Neuronal stem cell (in vitro differentiated cells): ENCODE measurements at regions not wholly inside any gene's neighbourhood (a gene's known extent, or its start where the extent isn't known, plus 50 kb on each side); places are given as distances from the start of the nearest gene placed in this dataset.
"Not testable (repeated sequence)": the region's sequence is repeated elsewhere in the genome, so short reads cannot be mapped to it uniquely, and the experiment has no call there.

Source experiments
- DNase-seq: peaks from one replicate; pipeline ENCODE4 v3.0.0-alpha.2; 2013; ENCODE audit warnings: low spot score
- H2AFZ ChIP-seq: one replicate; pipeline ENCODE4 v1.6.1; 2013; ENCODE audit warnings: mild to moderate bottlenecking, low read length, inconsistent platforms
- H2AK5ac ChIP-seq: 2 replicates; pipeline ENCODE4 v1.6.1; 2013; ENCODE audit warnings: low read depth, mild to moderate bottlenecking, inconsistent platforms, low read length, moderate library complexity, mixed read lengths
- H2BK120ac ChIP-seq: 2 replicates; pipeline ENCODE4 v1.6.1; 2013; ENCODE audit warnings: low read depth, mild to moderate bottlenecking, inconsistent platforms, low read length, moderate library complexity, mixed read lengths
- H2BK12ac ChIP-seq: one replicate; pipeline ENCODE4 v1.6.1; 2013; ENCODE audit warnings: low read length, inconsistent platforms
- H2BK15ac ChIP-seq: 2 replicates; pipeline ENCODE4 v1.6.1; 2013; ENCODE audit warnings: mild to moderate bottlenecking, low read length, inconsistent platforms, mixed read lengths
- H2BK5ac ChIP-seq: one replicate; pipeline ENCODE4 v1.6.1; 2013; ENCODE audit warnings: inconsistent platforms, mild to moderate bottlenecking, low read length, moderate library complexity
- H3K14ac ChIP-seq: one replicate; pipeline ENCODE4 v1.6.1; 2013; ENCODE audit warnings: low read length, inconsistent platforms
- H3K18ac ChIP-seq: 2 replicates; pipeline ENCODE4 v1.6.1; 2013; ENCODE audit warnings: low read length, inconsistent platforms
- H3K23ac ChIP-seq: 2 replicates; pipeline ENCODE4 v1.6.1; 2013; ENCODE audit warnings: low read depth, mild to moderate bottlenecking, mixed read lengths, low read length, inconsistent platforms; ENCODE audit not compliant: poor library complexity
- H3K27ac ChIP-seq: replicated peaks from 3 replicates; pipeline ENCODE4 v1.5.1; 2013; ENCODE audit warnings: low read length, inconsistent platforms
- H3K27me3 ChIP-seq, 3 experiments: 2 replicates each; pipeline ENCODE4 v1.6.1; 2013; ENCODE audit warnings: low read length in 3 of 3, mild to moderate bottlenecking in 2 of 3, inconsistent platforms in 1 of 3, low read depth in 1 of 3, mixed read lengths in 1 of 3, moderate library complexity in 1 of 3; ENCODE audit not compliant: control insufficient read depth in 3 of 3, insufficient read depth in 3 of 3
- H3K36me3 ChIP-seq, 2 donors: replicated peaks in 1 of 2; 2 replicates each; pipeline ENCODE4 v1.6.1; 2013; ENCODE audit warnings: low read length in 2 of 2; ENCODE audit not compliant: control insufficient read depth in 2 of 2, insufficient read depth in 2 of 2
- H3K4ac ChIP-seq: 2 replicates; pipeline ENCODE4 v1.6.1; 2013; ENCODE audit warnings: inconsistent platforms, mild to moderate bottlenecking, low read length, moderate library complexity
- H3K4me1 ChIP-seq, 2 donors: 1 replicate in 1 of 2; 2 replicates in 1 of 2; pipeline ENCODE4 v1.6.1; 2013; ENCODE audit warnings: low read length in 2 of 2, low read depth in 1 of 2; ENCODE audit not compliant: control insufficient read depth in 2 of 2, insufficient read depth in 1 of 2
- H3K4me2 ChIP-seq: one replicate; pipeline ENCODE4 v1.6.1; 2013; ENCODE audit warnings: mild to moderate bottlenecking, low read length, inconsistent platforms; ENCODE audit not compliant: insufficient read depth, poor library complexity, severe bottlenecking
- H3K4me3 ChIP-seq, 2 donors: 2 replicates each; pipeline ENCODE4 v1.5.1; 2013; ENCODE audit warnings: low read length in 2 of 2, mild to moderate bottlenecking in 2 of 2, inconsistent platforms in 1 of 2, moderate library complexity in 1 of 2
- H3K79me1 ChIP-seq: one replicate; pipeline ENCODE4 v1.6.1; 2013; ENCODE audit warnings: low read depth, mild to moderate bottlenecking, inconsistent platforms, low read length, moderate library complexity
- H3K9ac ChIP-seq: one replicate; pipeline ENCODE4 v1.6.1; 2013; ENCODE audit warnings: mild to moderate bottlenecking, low read depth, low read length, inconsistent platforms; ENCODE audit not compliant: poor library complexity
- H3K9me3 ChIP-seq, 2 donors: replicated peaks in 1 of 2; 2 replicates each; pipeline versions ENCODE3 to v1.6.1; 2013; ENCODE audit warnings: low read length in 2 of 2, mild to moderate bottlenecking in 2 of 2, inconsistent platforms in 1 of 2, low read depth in 1 of 2, mixed read lengths in 1 of 2, moderate library complexity in 1 of 2; ENCODE audit not compliant: control insufficient read depth in 2 of 2, insufficient read depth in 1 of 2
- H4K8ac ChIP-seq: one replicate; pipeline ENCODE4 v1.6.1; 2013; ENCODE audit warnings: low read depth, mild to moderate bottlenecking, inconsistent platforms, low read length, moderate library complexity
- H4K91ac ChIP-seq: one replicate; pipeline ENCODE4 v1.6.1; 2013; ENCODE audit warnings: low read length, low read depth, mild to moderate bottlenecking, inconsistent platforms; ENCODE audit not compliant: poor library complexity
- WGBS, 2 donors: extraction: QIAGEN DNeasy Blood & Tissue Kit; methylation state at CpG; one replicate each; pipeline ENCODE4 v1.1.7; 2013; ENCODE audit warnings: missing lambda C conversion rate in 2 of 2, mixed read lengths in 1 of 2; ENCODE audit not compliant: insufficient read length in 2 of 2, insufficient replicate concordance in 1 of 2; ENCODE audit errors: extremely low coverage in 2 of 2; 5-methylcytosine and 5-hydroxymethylcytosine counted together

GRCh38 chr11:45741582-45741981 lies 63.4 kb upstream of the SLC35C1 start:
- Histone ChIP-seq H4K91ac (no peak overlapping the region), H3K4ac (no peak overlapping the region), H3K23ac (no peak overlapping the region), H2BK12ac (no peak overlapping the region), H2BK5ac (no peak overlapping the region), H3K27me3 (peaks cover 0 to 2% (median 0%) of the 10 kb centered on the region in 3 experiments), H2AFZ (no peak overlapping the region), H3K4me2 (no peak overlapping the region), H3K14ac (no peak overlapping the region), H2BK15ac (no peak overlapping the region), H3K79me1 (no peaks in the 10 kb centered on the region), H3K4me3 (no peak overlapping the region), H2AK5ac (no peak overlapping the region), H3K18ac (no peak overlapping the region), H3K27ac (no peak overlapping the region), H4K8ac (no peak overlapping the region), H3K4me1 (peaks cover 0 to 3% of the 10 kb centered on the region in 2 donors), H3K9me3 (no peaks in the 10 kb centered on the region), H3K9ac (no peak overlapping the region), H3K36me3 (no peaks in the 10 kb centered on the region), H2BK120ac (no peak overlapping the region)
- no CpG with 5 or more reads among the region's 2 CpGs for WGBS, 2 donors
- no peak for DNase-seq

- H3K27me3 ChIP-seq: peaks cover 0 to 5% (median 0%) of the 10 kb centered on the region in 3 experiments
- H2BK120ac ChIP-seq: no peak overlapping the region
- no peaks in the 10 kb centered on the region for H3K36me3 ChIP-seq
- no peak overlapping the region for H3K23ac ChIP-seq
- no peak overlapping the region for H3K4me2 ChIP-seq
- WGBS, 2 donors: no CpG with 5 or more reads among the region's 2 CpGs
- no peak overlapping the region for H2AK5ac ChIP-seq
- no peak overlapping the region for H3K4ac ChIP-seq
- no peak overlapping the region for H3K18ac ChIP-seq
- no peaks in the 10 kb centered on the region for H3K79me1 ChIP-seq
- H4K8ac ChIP-seq: no peak overlapping the region
- no peak overlapping the region for H2BK12ac ChIP-seq
- no peak overlapping the region for H2BK15ac ChIP-seq
- no peak overlapping the region for H3K4me3 ChIP-seq
- H3K27ac ChIP-seq: no peak overlapping the region
- peaks cover 0 to 3% of the 10 kb centered on the region in 2 donors for H3K4me1 ChIP-seq
- no peak for DNase-seq
- no peak overlapping the region for H4K91ac ChIP-seq
- no peaks in the 10 kb centered on the region for H3K9me3 ChIP-seq
- H3K14ac ChIP-seq: no peak overlapping the region
- H2AFZ ChIP-seq: no peak overlapping the region
- no peak overlapping the region for H2BK5ac ChIP-seq
- no peak overlapping the region for H3K9ac ChIP-seq
Measured at GRCh38 chr11:45741032-45741431, 63.9 kb upstream of the SLC35C1 start.

DNA sequence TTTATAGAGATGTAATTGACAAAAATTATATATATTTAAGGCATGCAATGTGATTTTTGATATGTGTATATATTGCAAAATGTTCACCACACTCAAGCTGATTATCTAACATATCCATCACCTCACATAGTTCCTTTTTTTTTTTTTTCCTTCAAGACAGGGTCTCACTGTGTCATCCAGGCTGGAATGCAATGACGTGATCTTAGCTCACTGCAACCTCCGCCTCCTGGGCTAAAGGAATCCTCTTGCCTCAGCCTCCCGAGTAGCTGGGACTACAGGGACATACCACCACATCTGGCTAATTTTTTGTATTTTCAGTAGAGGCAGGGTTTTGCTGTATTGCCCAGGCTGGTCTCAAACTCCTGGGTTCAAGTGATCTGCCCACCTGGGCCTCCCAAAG lies 65.1 kb upstream of the SLC35C1 start:
- no peak overlapping the region for H3K23ac ChIP-seq

GRCh38 chr11:45739071-45739470 lies 65.9 kb upstream of the SLC35C1 start:
- not testable (repeated sequence) for H2AFZ ChIP-seq, H2AK5ac ChIP-seq, H3K4me1 ChIP-seq, H4K8ac ChIP-seq, H3K4me2 ChIP-seq, H3K23ac ChIP-seq, H2BK5ac ChIP-seq, DNase-seq, H3K14ac ChIP-seq, H3K79me1 ChIP-seq, H3K36me3 ChIP-seq, H3K27ac ChIP-seq, H3K9me3 ChIP-seq, H2BK120ac ChIP-seq, H3K9ac ChIP-seq, H4K91ac ChIP-seq, H3K4ac ChIP-seq, H3K4me3 ChIP-seq, H2BK15ac ChIP-seq, H3K18ac ChIP-seq, H3K27me3 ChIP-seq, H2BK12ac ChIP-seq
- WGBS, 2 donors: no CpG with 5 or more reads among the region's 22 CpGs

More for the DNA sequence above, 65.1 kb upstream of the SLC35C1 start:
- H3K4me1 ChIP-seq: peaks cover 0 to 1% of the 10 kb centered on the region in 2 donors
- no peak overlapping the region for H3K4me3 ChIP-seq
- no peak for DNase-seq
- H3K4me2 ChIP-seq: no peak overlapping the region
- H2AK5ac ChIP-seq: no peak overlapping the region
- no peaks in the 10 kb centered on the region for H3K9me3 ChIP-seq
- H2BK120ac ChIP-seq: no peak overlapping the region
- H3K9ac ChIP-seq: no peak overlapping the region
- H2AFZ ChIP-seq: no peak overlapping the region
- peaks cover 0 to 8% (median 1%) of the 10 kb centered on the region in 3 experiments for H3K27me3 ChIP-seq
- H2BK12ac ChIP-seq: no peak overlapping the region
- H3K14ac ChIP-seq: no peak overlapping the region
- H4K91ac ChIP-seq: no peak overlapping the region
- no peak overlapping the region for H3K18ac ChIP-seq
- H2BK15ac ChIP-seq: no peak overlapping the region
- H3K79me1 ChIP-seq: no peaks in the 10 kb centered on the region
- no peak overlapping the region for H2BK5ac ChIP-seq
- no peak overlapping the region for H3K4ac ChIP-seq
- H3K36me3 ChIP-seq: no peaks in the 10 kb centered on the region
- no CpG with 5 or more reads among the region's 3 CpGs for WGBS, 2 donors
- H4K8ac ChIP-seq: no peak overlapping the region
- no peak overlapping the region for H3K27ac ChIP-seq
